ENCODE measurements at regions not wholly inside any gene's neighbourhood (a gene's known extent, or its start where the extent isn't known, plus 50 kb on each side); places are given as distances from the start of the nearest gene placed in this dataset.
"Not testable (repeated sequence)": the region's sequence is repeated elsewhere in the genome, so short reads cannot be mapped to it uniquely, and the experiment has no call there.

GRCh38 chr3:13186435-13186815 is 113.2 kb upstream of the IQSEC1 start (continued):
- no peak for TF ChIP-seq GATAD2B (IDR thresholded peaks at IDR 0.05; ENCODE audit: borderline replicate concordance)

GRCh38 chr3:13185737-13186434 is 112.7 kb upstream of the IQSEC1 start:
- H3K9me1 ChIP-seq (ENCODE audit: control insufficient read depth, insufficient read depth, low read length): no peaks in the 10 kb centered on the region
- H3K36me3 ChIP-seq (ENCODE audit: control insufficient read depth, insufficient read depth, low read length): no peaks in the 10 kb centered on the region
- no peaks in the 10 kb centered on the region for H3K9me3 ChIP-seq (replicated peaks; ENCODE audit: control insufficient read depth, insufficient read depth, low read depth, low read length)
- POLR2A ChIA-PET: interaction anchor here (1.1 kb wide), 1 partner anchor 11 kb away, joined by 4 read pairs; no protein-coding TSS in a partner anchor
- intact Hi-C loops (cut with micrococcal nuclease) (no loop called here), in situ Hi-C loops (cut with MboI) (no loop called here)
- no peak for FAIRE-seq
- no peak for TF ChIP-seq DPF2 (IDR thresholded peaks at IDR 0.05)
- no peak for TF ChIP-seq HNRNPK (IDR thresholded peaks at IDR 0.05; ENCODE audit: low read depth, low read length, poor library complexity, severe bottlenecking)
- no peak for TF ChIP-seq EP400 (IDR thresholded peaks at IDR 0.05)
- TF ChIP-seq ZBTB8A (IDR thresholded peaks at IDR 0.05; ENCODE audit: partially characterized antibody): no peak
- H3K4me3 ChIP-seq: no peak overlapping the region
- under 1% methylated on average over 7 of the region's 7 CpGs for WGBS (ENCODE audit: insufficient coverage, low coverage, missing lambda C conversion rate)
- ATAC-seq: no peak
- no TSS peak for BruUV-seq (replicated peaks)
- H3K4me2 ChIP-seq (ENCODE audit: insufficient read depth, low read length): no peak overlapping the region
- DNase-seq (ENCODE audit: extremely low read depth in 1 of 4, low spot score in 3 of 4): no peak
- H3K27ac ChIP-seq (ENCODE audit: extremely low read depth, low read depth, low read length): no peak overlapping the region
- no peak overlapping the region for H3K9ac ChIP-seq (ENCODE audit: insufficient read depth in 1 of 2, low read depth in 2 of 2, low read length in 2 of 2)
- 0 out of 2 replicates have a peak, but pooled peaks cover 6% of the 10 kb centered on the region for H4K20me1 ChIP-seq (replicated peaks; ENCODE audit: control insufficient read depth, insufficient read depth, low read length)
- peaks cover 0 to 7% of the 10 kb centered on the region in 2 experiments; a peak in 2 of 5 replicates for H3K4me1 ChIP-seq (replicated peaks in 1 of 2; ENCODE audit: control insufficient read depth in 2 of 2, insufficient read depth in 2 of 2, low read length in 2 of 2)
- H3K27me3 ChIP-seq (ENCODE audit: control insufficient read depth in 2 of 2, insufficient read depth in 2 of 2, low read length in 2 of 2): peaks cover 36 to 52% of the 10 kb centered on the region in 2 experiments
- H3K79me2 ChIP-seq (ENCODE audit: control insufficient read depth, insufficient read depth, low read length): no peaks in the 10 kb centered on the region
- H2AFZ ChIP-seq (ENCODE audit: low read depth, low read length): no peak overlapping the region
- CTCF ChIA-PET (ENCODE audit: low intra/inter-chr PET ratio): no interaction called here

- H3K79me2 ChIP-seq (ENCODE audit: control insufficient read depth, insufficient read depth, low read length); H3K9me1 ChIP-seq (ENCODE audit: control insufficient read depth, insufficient read depth, low read length); FAIRE-seq; H3K4me1 ChIP-seq (replicated peaks in 1 of 2; ENCODE audit: control insufficient read depth in 2 of 2, insufficient read depth in 2 of 2, low read length in 2 of 2); CTCF ChIA-PET (ENCODE audit: low intra/inter-chr PET ratio); H3K9me3 ChIP-seq (replicated peaks; ENCODE audit: control insufficient read depth, insufficient read depth, low read depth, low read length); H3K4me2 ChIP-seq (ENCODE audit: insufficient read depth, low read length); H4K20me1 ChIP-seq (replicated peaks; ENCODE audit: control insufficient read depth, insufficient read depth, low read length); in situ Hi-C loops (cut with MboI); BruUV-seq (replicated peaks); H3K9ac ChIP-seq (ENCODE audit: insufficient read depth in 1 of 2, low read depth in 2 of 2, low read length in 2 of 2); intact Hi-C loops (cut with micrococcal nuclease); H2AFZ ChIP-seq (ENCODE audit: low read depth, low read length); H3K27ac ChIP-seq (ENCODE audit: extremely low read depth, low read depth, low read length); H3K4me3 ChIP-seq; H3K36me3 ChIP-seq (ENCODE audit: control insufficient read depth, insufficient read depth, low read length); ATAC-seq; DNase-seq (ENCODE audit: extremely low read depth in 1 of 4, low spot score in 3 of 4); POLR2A ChIA-PET: not testable (repeated sequence)
- peaks cover 10 to 20% of the 10 kb centered on the region in 2 experiments; a peak in 4 of 5 replicates for H3K27me3 ChIP-seq (ENCODE audit: control insufficient read depth in 2 of 2, insufficient read depth in 2 of 2, low read length in 2 of 2)
- 3% methylated on average over 32 of the region's 32 CpGs for WGBS (ENCODE audit: insufficient coverage, low coverage, missing lambda C conversion rate)
Observed at GRCh38 chr3:13179582-13180210, 106.5 kb upstream of the IQSEC1 start.

Data from K562 (cell line).